HG02938 (cell line): ENCODE measurements at regions not wholly inside any gene's neighbourhood (a gene's known extent, or its start where the extent isn't known, plus 50 kb on each side); places are given as distances from the start of the nearest gene placed in this dataset.

Source experiments
- ATAC-seq: cut with Tn5 transposase; IDR thresholded peaks from one replicate; pipeline ENCODE4 v1.9.1; 2021; ENCODE audit warnings: mild to moderate bottlenecking, moderate library complexity; ENCODE audit not compliant: unreplicated experiment

- ATAC-seq: no peak
Observed at GRCh38 chr3:145815707-145816413, 345.1 kb downstream of the PLOD2 start.

GRCh38 chr3:145817870-145818483 lies 343.0 kb downstream of the PLOD2 start:
- ATAC-seq: no peak

GRCh38 chr3:145820170-145820569 lies 340.8 kb downstream of the PLOD2 start:
- ATAC-seq: no peak

GRCh38 chr3:145842294-145842902 lies 318.6 kb downstream of the PLOD2 start:
- no peak for ATAC-seq

GRCh38 chr3:145843561-145843960 lies 317.4 kb downstream of the PLOD2 start:
- no peak for ATAC-seq

- ATAC-seq: no peak
Observed at GRCh38 chr3:145849115-145849514, 311.9 kb downstream of the PLOD2 start.

GRCh38 chr3:145854499-145854898 lies 306.5 kb downstream of the PLOD2 start:
- no peak for ATAC-seq

GRCh38 chr3:145857956-145858355 lies 303.0 kb downstream of the PLOD2 start:
- ATAC-seq: no peak

GRCh38 chr3:145864336-145864735 lies 296.6 kb downstream of the PLOD2 start:
- ATAC-seq: no peak

- ATAC-seq: no peak
Observed at GRCh38 chr3:145865399-145866018, 295.5 kb downstream of the PLOD2 start.

- ATAC-seq: peak; percentile 77
Observed at GRCh38 chr3:145869958-145870357, 291.0 kb downstream of the PLOD2 start.

- no peak for ATAC-seq
Observed at GRCh38 chr3:145882436-145882835, 278.5 kb downstream of the PLOD2 start.

- ATAC-seq: no peak
Observed at GRCh38 chr3:145889730-145890129, 271.3 kb downstream of the PLOD2 start.

GRCh38 chr3:145892869-145893268 lies 268.1 kb downstream of the PLOD2 start:
- ATAC-seq: no peak

- no peak for ATAC-seq
Observed at GRCh38 chr3:145893331-145893730, 267.7 kb downstream of the PLOD2 start.

- ATAC-seq: no peak
Observed at GRCh38 chr3:145898487-145898886, 262.5 kb downstream of the PLOD2 start.

GRCh38 chr3:145899241-145899640 lies 261.7 kb downstream of the PLOD2 start:
- peak; percentile 40 for ATAC-seq

GRCh38 chr3:145900056-145900829 lies 260.7 kb downstream of the PLOD2 start:
- peak; percentile 83 for ATAC-seq

GRCh38 chr3:145902166-145902565 lies 258.8 kb downstream of the PLOD2 start:
- no peak for ATAC-seq

- ATAC-seq: no peak
Observed at GRCh38 chr3:145903472-145904013, 257.4 kb downstream of the PLOD2 start.

GRCh38 chr3:145904138-145904537 lies 256.8 kb downstream of the PLOD2 start:
- no peak for ATAC-seq
